Ishikawa (cell line): ENCODE measurements at regions not wholly inside any gene's neighbourhood (a gene's known extent, or its start where the extent isn't known, plus 50 kb on each side); places are given as distances from the start of the nearest gene placed in this dataset.

ENCODE experiments used
- EP300 ChIP-seq: IDR thresholded peaks from 2 replicates; pipeline ENCODE4 v1.6.1; 2012; ENCODE audit warnings: borderline replicate concordance
- YY1 ChIP-seq: IDR thresholded peaks from 2 replicates; pipeline ENCODE4 v1.6.1; 2012; ENCODE audit warnings: low read depth

GRCh38 chr11:93039531-93040240, 70.2 kb downstream of the MTNR1B start:
- no peak for TF ChIP-seq EP300
- TF ChIP-seq YY1, result no peak
